Iris pigment epithelial cell (primary cell): ENCODE measurements at regions not wholly inside any gene's neighbourhood (a gene's known extent, or its start where the extent isn't known, plus 50 kb on each side); places are given as distances from the start of the nearest gene placed in this dataset.

Source experiments
- DNase-seq: peaks from one replicate; pipeline ENCODE4 v3.0.0-alpha.2; 2011; ENCODE audit warnings: low read depth

DNA sequence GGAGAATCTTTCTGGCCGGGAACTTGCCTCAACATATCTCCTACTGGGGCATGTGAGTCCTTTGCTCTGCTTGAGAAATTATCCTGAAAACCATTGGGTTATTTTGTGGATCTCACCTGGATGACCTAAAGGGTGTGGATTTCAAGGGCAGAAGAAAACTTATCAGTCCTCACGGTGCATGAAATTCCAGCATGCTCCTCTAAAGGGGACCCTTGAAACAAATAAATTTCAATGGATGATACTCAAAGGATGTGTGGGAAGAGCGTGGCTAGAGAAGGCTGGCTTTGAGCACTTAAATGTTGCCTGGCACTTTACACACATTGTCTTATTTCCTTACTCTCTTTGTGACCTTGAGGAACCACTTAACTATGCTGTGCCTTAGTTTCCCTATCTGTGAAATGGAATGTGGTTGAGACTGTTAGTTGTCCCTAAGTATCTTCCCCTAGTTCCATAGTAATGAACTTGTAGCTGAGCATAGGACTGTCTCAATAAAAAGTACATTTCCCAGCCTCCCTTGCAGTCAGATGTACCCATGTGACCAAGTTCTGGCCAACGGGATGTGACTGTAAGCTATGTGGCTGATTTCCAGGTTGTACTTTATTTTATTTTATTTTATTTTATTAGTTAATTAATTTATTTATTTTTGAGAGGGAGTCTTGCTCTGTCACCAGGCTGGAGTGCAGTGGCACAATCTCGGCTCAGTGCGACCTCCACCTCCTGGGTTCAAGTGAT lies 81.9 kb upstream of the PTPN1 start:
- no peak for DNase-seq

GRCh38 chr20:50429412-50429811 lies 80.8 kb upstream of the PTPN1 start:
- DNase-seq = no peak

DNA sequence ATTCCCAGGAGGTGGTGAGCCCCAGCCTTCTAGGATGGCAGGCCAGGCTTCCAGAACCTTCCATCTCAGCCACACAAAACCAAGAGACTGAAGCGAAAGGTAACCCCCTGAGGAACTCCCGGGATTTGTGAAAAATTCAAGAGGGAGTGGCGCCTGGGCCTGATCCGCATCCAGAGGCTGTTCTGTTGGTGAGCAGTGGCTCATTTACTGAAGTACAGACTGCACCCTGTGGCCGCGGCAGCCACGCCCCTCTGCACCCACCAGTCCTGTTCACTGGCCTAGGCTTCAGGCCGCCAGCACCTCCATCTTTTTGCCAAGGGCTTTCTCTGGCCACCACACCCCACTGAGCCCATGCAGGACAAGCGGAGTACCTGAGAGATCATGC lies 79.1 kb upstream of the PTPN1 start:
- DNase-seq = no peak

GRCh38 chr20:50433001-50433761 lies 77.0 kb upstream of the PTPN1 start:
- DNase-seq = no peak

- DNase-seq = no peak
Measured at GRCh38 chr20:50434321-50434652, 75.9 kb upstream of the PTPN1 start.

GRCh38 chr20:50434653-50435396 lies 75.4 kb upstream of the PTPN1 start:
- DNase-seq = peak; percentile 89

DNA sequence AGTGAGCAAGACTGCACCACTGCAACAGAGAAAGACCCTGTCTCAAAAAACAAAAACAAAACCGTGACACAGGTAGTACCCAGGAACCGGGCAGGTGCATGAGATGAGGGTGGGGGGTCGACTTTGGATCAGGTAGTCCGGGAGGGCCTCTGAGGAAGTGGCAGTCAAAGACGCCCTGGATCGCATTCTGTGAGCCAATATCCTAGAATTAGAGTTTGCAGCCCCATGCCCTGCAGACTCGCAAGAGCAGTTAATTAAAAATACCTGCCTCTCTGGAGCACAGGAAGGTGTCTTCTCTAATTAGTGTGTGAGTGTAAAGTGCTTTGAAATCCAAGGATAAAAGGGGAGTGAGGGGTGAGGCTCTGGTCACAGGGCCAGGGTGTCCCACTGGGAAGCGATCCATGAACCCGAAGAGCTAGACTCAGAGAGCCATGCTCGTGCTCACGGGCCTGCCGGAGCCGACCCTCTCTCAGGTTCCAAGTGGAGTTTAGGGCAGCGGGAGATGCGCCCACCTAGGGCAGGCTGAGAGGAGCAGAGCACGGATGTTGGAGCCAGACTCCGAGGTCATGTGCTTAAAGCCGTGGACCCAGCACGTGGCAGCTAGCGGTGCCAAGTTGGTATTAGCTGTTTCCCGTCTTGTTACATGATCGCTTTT lies 74.7 kb upstream of the PTPN1 start:
- DNase-seq = no peak

DNA sequence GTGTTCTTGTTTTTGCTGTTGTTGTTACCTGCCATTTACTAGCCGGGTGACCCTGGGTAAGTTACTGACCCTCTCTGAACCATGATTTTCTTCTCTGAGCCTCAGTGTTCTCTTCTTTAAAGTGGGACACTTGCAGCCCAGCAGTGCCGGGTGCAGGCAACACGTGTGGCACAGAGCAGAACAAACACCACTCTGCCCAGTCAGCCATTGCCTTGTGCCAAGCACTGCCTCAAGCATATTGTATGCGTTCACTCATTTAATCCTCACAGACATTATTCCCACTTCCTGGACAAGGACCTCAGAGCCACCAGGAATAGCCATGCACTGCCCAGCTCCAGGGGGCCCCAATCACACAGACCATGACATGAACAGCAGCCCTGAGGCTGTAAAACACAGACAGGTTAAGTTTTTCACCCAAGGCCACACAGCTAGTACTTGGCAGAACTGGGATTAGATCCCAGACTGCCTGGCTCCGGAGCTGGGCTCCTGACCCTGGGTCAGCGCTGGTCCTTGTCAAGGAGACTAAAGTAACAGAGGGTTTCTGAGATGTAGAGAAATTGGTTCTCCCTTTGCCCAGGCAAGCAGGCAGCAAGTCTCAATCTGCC lies 74.0 kb upstream of the PTPN1 start:
- no peak for DNase-seq

GRCh38 chr20:50436696-50437095 lies 73.5 kb upstream of the PTPN1 start:
- DNase-seq = no peak

DNA sequence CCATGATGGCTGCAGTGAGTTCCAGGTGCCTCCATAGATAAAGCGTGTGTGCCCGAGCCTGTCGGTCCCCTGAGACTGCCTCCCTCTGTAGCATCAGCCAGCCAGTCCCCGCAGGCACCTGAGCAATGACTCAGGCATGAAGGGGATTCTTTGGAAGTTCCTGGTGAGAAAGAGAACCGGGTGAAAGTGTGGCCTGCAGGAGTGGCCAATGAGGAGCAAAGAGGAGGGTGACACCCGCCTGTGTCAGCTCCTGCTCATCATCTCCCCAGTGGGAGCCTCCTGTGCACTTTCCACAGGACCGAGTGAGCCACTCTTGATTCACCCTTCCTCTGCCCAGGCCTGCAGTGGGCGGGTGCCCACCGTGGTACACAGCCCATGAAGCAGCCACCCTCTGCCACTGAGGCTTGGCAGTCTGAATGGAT lies 71.2 kb upstream of the PTPN1 start:
- DNase-seq = peak; percentile 66

DNA sequence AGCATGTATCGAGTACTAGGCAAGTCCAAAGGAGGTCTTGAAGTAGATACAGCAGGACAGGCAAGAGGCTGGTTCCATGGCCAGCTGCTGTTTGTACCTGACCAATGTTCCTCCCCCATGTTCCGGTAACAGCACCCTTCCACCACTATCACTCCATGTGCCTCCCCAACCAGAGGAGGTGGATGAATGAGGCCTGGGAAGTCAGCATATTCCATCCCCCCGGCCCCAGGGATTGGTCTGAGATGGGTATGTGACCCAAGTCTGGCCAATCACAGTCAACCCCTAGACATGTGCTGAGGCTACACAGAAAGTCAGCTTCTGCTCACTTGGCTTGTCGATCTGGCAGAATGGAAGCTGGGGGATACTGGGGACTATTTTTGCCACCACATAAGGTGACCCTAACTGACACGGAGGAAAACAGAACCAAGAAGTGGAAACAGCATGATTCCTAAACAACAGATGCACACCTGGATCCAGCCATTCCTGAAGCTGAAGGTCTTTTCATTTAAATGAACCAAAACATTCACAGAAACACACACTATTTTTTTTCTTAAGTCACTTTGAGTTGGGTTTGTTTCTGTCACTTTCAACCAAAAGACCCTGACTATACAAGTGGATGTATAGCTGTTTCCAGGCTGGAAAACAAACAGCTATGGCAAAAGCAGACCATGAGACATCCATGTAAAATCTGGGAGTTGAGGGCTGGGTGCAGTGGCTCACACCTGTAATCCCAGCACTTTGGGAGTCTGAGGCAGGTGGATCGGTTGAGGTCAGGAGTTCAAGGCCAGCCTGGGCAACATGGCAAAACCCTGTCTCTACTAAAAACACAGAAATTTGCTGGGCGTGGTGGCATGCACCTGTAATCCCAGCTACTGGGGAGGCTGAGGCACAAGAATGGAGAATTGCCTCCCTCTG lies 70.4 kb upstream of the PTPN1 start:
- DNase-seq = no peak

GRCh38 chr20:50442512-50442911 lies 67.7 kb upstream of the PTPN1 start:
- peak; percentile 37 for DNase-seq

- DNase-seq = no peak
Measured at GRCh38 chr20:50445354-50446151, 64.6 kb upstream of the PTPN1 start.

DNA sequence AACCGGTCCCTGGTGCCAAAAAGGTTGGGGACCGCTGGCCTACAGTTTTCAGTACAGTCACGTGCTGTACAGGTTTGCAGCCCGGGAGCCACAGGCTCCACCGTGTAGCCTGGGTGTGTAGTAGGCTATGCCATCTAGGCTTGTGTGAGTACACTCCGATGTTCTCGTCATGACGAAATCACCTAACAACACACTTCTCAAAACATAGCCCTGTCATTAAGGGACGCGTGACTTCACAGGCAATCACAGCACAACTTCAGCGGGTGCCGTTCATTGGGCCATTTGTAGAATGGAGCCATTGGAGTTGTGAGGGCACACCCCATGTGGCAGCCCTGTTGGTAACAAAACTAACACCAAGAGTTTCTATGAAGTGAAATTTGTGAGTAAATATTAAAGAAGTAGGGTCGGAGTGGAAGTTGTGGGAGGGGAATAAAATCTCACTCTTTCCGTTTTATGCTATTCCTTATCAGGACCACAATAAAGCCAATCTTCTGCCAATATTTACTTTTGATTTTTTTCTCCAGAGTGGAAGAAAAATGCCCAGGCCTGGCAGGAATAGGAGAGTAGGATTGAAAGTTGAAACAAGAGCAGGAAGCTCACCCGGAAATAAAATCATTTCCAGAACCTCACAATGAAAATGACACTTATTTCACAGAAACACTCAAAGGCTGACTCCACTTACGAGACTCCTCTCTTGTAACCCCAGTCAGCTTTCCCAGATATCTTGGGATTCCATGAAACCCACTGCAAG lies 63.7 kb upstream of the PTPN1 start:
- no peak for DNase-seq

DNA sequence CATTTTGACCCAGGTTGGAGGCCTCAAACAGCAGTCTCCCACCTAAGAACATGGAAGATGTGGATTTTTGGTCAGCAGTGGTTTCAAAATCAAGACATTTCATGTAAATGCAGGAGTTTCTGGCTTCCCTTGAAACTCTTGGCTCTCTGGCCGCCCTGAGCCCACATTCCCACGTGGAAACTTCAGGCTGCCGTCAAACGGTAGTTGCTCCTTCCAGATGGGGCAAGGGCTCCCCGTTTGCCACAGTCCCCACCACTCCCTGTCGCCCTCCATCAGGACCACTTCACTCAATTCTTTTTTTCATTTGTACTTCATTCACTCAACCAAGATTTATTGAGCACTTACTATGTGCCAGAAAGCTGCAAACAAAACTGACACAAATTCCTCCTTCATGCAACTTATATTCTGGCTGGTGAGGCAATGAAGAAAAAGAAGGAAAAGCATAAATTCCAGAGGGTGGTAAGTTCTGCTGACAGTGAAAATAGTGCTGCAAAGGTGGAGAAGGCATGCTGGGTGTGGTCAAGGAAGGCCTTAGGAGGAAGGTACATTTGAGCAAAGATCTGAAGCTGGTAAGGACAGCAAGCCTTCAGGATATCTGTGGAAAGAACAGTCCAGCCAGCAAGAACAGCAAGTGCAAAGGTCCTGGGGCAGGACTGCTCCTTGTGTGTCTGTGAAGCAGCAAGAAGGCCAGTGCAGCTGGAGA lies 62.9 kb upstream of the PTPN1 start:
- no peak for DNase-seq

DNA sequence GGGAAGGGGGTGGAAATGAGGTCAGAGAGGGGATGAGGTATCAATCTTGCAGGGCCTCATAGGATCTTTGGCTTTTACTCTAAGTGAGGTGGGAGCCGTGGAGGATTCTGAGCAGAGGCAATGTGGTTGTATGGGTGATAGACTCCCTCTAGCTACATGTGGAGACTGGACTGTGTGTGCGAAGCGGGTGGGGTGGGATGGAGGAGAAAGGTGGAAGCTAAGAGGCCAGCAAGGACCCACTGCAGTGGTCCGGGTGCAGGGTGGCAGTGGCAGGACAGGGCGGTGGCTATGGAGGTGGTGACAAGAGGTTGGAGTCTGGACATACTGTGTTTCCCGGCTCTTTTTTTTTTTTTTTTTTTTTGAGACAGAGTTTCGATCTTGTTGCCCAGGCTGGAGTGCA lies 62.4 kb upstream of the PTPN1 start:
- DNase-seq = no peak

GRCh38 chr20:50448625-50449403 lies 61.4 kb upstream of the PTPN1 start:
- DNase-seq = peak; percentile 79
